ENCODE measurements at regions not wholly inside any gene's neighbourhood (a gene's known extent, or its start where the extent isn't known, plus 50 kb on each side); places are given as distances from the start of the nearest gene placed in this dataset.
"Not testable (repeated sequence)": the region's sequence is repeated elsewhere in the genome, so short reads cannot be mapped to it uniquely, and the experiment has no call there.

GRCh38 chr20:58040447-58041290 lies 187.8 kb downstream of the ANKRD60 start:
- no peak for DNase-seq (ENCODE audit: low read depth in 2 of 2)

GRCh38 chr20:58039274-58040092 lies 189.0 kb downstream of the ANKRD60 start:
- no peak for DNase-seq (ENCODE audit: low read depth in 2 of 2)

- DNase-seq (ENCODE audit: low read depth in 2 of 2) = no peak
Observed at GRCh38 chr20:58038123-58038654, 190.3 kb downstream of the ANKRD60 start.

GRCh38 chr20:58037631-58038030 lies 190.8 kb downstream of the ANKRD60 start:
- DNase-seq (ENCODE audit: low read depth in 2 of 2) = no peak

GRCh38 chr20:58033026-58033536 lies 195.4 kb downstream of the ANKRD60 start:
- DNase-seq (ENCODE audit: low read depth in 2 of 2) = no peak

GRCh38 chr20:58032599-58032998 lies 195.9 kb downstream of the ANKRD60 start:
- no peak for DNase-seq (ENCODE audit: low read depth in 2 of 2)

- DNase-seq (ENCODE audit: low read depth in 2 of 2) = not testable (repeated sequence)
Observed at GRCh38 chr20:58031350-58031749, 197.1 kb downstream of the ANKRD60 start.

GRCh38 chr20:58028123-58028522 lies 200.3 kb downstream of the ANKRD60 start:
- no peak for DNase-seq (ENCODE audit: low read depth in 2 of 2)

GRCh38 chr20:58026361-58026760 lies 202.1 kb downstream of the ANKRD60 start:
- DNase-seq (ENCODE audit: low read depth in 2 of 2) = no peak

- no peak for DNase-seq (ENCODE audit: low read depth in 2 of 2)
Observed at GRCh38 chr20:58025233-58025632, 203.2 kb downstream of the ANKRD60 start.

- no peak for DNase-seq (ENCODE audit: low read depth in 2 of 2)
Observed at GRCh38 chr20:58024241-58024721, 204.2 kb downstream of the ANKRD60 start.

GRCh38 chr20:58023781-58024180 lies 204.7 kb downstream of the ANKRD60 start:
- no peak for DNase-seq (ENCODE audit: low read depth in 2 of 2)

- DNase-seq (ENCODE audit: low read depth in 2 of 2) = no peak
Observed at GRCh38 chr20:58023346-58023745, 205.1 kb downstream of the ANKRD60 start.

GRCh38 chr20:58022711-58023110 lies 205.7 kb downstream of the ANKRD60 start:
- no peak for DNase-seq (ENCODE audit: low read depth in 2 of 2)

- no peak for DNase-seq (ENCODE audit: low read depth in 2 of 2)
Observed at GRCh38 chr20:58021481-58021880, 207.0 kb downstream of the ANKRD60 start.

- DNase-seq (ENCODE audit: low read depth in 2 of 2) = no peak
Observed at GRCh38 chr20:58020656-58021454, 207.6 kb downstream of the ANKRD60 start.

GRCh38 chr20:58019850-58020625 lies 208.4 kb downstream of the ANKRD60 start:
- no peak for DNase-seq (ENCODE audit: low read depth in 2 of 2)

GRCh38 chr20:58019027-58019849 lies 209.2 kb downstream of the ANKRD60 start:
- DNase-seq (ENCODE audit: low read depth in 2 of 2) = no peak

- no peak for DNase-seq (ENCODE audit: low read depth in 2 of 2)
Observed at GRCh38 chr20:58018590-58018989, 209.9 kb downstream of the ANKRD60 start.

Data from stimulated activated CD8-positive, alpha-beta memory T cell treated with anti-CD3 and anti-CD28 coated beads, Interleukin-7, amount 100 ng/mL, for 1 hour (primary cell).